ENCODE measurements at regions not wholly inside any gene's neighbourhood (a gene's known extent, or its start where the extent isn't known, plus 50 kb on each side); places are given as distances from the start of the nearest gene placed in this dataset.

DNA sequence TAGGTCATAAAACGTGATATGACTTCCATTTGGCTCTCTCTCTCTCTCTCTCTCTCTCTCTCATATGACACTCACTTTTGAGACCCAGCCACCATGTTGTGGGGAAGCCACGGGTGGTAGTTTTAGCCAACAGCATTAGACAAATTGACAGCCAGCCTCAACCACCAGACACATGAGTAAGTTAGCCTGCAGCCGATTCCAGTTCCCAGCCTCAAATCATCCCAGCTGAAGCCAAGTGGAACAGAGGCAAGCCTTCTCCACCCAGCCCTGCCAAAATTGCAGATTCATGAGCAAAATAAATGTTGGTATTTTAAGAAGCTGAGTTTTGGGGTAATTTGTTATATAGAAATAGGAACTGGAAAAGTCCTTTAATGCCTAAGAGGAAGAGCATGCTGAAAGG, 98.0 kb upstream of the DNAH14 start:
- TF ChIP-seq EP300 (IDR thresholded peaks at IDR 0.05): no peak
- no peak for TF ChIP-seq FOXS1 (CRISPR knock-in tag; IDR thresholded peaks at IDR 0.05)
